GM21528 (cell line): ENCODE measurements at regions not wholly inside any gene's neighbourhood (a gene's known extent, or its start where the extent isn't known, plus 50 kb on each side); places are given as distances from the start of the nearest gene placed in this dataset.

Experiments
- ATAC-seq: cut with Tn5 transposase; IDR thresholded peaks from one replicate; pipeline ENCODE4 v1.9.1; 2021; ENCODE audit warnings: mild to moderate bottlenecking, moderate library complexity; ENCODE audit not compliant: unreplicated experiment, low FRiP score

DNA sequence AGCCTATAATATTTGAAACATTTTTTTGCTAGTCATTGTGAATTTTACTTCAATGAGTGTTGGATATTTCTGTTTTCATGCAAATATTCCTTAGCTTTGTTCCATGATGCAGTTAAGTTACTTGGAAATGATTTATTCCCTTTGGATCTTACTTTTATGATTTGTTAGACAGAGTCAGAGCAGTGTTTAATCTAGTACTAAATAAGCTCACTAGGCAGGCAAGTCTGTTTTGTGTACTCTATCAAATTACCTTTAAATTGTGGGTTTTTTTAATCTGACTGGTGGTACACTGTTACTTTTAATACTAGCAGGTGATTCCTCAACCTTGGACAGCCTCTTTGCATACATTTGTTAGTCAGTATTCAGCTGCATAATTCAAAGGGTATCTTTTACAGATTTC lies 173.3 kb upstream of the MBNL1 start:
- no peak for ATAC-seq

DNA sequence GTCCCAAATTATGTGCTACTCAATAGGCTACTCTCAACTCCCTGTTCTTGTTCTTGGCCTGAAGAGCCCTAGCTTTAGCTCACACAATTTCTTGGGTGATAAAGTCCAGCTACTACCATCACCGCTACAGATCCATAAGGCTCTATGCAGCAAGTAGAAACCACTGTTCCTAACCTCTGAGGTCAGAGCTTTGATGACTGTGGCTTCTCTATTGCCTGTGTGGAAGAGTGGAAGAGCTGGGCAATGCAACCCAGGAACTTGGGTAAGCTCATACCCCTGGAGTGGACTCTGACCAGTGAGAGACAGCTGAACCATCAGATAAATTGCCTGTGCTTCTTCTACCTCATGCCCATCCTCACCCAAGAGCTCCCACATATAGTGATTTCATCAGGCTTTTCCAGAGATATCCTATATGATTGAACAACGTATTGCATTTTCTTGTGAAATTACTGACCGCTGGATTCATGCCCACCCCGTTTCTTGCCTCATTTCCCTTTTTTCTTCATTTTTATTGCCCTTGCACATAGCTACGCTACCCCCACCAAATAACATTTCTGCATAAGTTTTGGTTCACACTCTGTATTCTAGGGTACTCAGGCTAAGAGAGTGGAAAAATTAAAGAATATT lies 172.3 kb upstream of the MBNL1 start:
- no peak for ATAC-seq

DNA sequence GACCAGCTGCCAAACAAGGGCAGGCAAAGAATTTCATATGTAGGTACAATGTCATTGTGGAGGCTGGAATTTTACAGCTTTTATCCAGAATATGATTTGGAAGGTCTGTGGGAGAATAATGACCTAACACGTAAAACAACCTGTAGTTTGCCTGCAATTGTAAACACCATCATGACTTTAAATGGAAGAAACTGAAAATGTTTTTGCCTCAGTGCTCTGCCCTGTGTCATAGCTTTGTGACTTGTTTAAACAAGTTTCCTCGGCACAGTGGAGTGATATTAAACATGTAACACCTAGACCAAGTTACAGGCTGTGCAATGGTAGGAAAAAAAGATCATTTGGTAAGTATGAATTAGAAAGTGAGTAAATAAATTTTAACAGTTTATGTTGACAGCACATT lies 171.6 kb upstream of the MBNL1 start:
- no peak for ATAC-seq

DNA sequence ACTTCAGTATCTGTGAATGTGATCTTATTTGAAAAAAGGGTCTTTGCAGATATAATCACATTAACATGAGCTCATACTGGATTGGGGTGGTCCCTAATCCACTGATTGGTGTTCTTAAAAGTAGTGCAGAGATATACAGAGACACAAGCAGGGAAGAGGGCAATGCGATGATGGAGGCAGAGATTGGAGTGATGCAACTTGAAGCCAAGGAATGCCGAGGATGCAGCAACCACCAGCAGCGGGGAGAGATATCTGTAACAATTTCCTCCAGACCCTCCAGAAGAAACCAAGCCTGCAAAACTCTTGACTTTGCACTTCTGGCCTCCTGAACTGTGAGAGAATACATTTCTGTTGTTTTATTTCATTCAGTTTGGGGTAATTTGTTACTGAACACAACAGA lies 171.0 kb upstream of the MBNL1 start:
- no peak for ATAC-seq

DNA sequence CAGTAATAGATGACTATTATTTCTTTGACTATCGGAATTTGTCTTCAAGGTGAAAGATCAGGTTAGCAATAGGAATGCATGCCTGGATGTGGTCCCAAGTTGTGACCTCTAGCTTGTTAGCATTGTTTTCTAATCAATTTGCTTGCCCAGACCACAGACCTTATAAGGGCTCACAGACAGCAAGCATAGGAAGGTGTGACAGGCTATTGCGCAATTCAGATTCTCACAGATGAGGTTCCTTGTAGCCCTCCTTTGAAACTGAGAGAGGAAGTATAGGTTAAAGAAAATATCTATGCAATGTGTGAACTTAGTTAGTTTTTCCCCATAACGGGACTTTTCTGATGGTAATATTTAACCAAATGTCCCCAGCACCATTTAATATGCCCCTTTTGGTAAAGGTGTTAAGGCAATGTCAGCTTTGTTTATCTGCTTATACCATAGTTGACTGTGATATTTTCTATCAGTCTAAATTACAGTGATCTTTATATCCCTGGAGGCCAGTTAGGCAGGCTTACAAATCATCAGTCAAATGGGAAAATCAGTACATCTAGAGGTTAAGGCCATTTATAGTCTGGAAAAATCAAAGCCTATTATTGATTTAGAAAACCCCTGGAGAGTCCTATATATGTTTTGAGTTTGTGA lies 168.1 kb upstream of the MBNL1 start:
- ATAC-seq: peak; percentile 96

DNA sequence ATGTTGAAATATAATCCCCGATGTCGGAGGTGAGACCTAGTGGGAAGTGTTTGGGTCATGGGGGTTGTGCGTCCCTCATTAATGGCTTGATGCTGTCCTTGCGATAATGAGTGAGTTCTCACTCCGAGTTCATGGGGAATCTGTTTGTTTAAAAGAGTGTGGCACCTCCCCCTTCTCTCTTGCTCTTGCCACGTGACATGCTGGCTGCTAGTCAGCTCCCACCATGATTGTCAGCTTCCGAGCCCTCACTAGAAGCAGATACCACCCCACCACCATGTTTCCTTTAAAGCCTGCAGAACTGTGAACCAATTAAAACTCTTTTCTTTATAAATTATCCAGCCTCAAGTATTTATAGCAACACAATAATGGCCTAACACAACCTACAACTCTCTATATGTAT lies 166.3 kb upstream of the MBNL1 start:
- ATAC-seq: no peak

DNA sequence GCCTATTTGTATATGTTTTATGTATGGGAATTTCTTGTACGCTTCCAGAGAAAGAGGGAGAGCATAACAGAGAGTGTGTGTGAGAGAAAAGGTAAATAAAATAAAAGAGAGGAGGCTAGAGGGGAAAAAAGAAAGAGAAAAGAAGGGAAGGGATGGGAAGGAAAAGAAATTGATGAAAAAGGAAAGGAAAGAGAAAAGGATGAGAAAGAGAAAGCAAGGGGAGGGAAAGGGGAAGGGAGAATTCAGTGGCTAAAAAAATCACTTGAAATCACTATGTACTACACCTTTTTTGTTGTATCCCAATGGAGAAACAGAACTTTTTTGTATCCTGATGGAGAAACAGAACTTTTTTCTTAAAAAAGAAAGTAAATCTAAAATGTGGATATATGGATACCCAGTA lies 165.5 kb upstream of the MBNL1 start:
- no peak for ATAC-seq

DNA sequence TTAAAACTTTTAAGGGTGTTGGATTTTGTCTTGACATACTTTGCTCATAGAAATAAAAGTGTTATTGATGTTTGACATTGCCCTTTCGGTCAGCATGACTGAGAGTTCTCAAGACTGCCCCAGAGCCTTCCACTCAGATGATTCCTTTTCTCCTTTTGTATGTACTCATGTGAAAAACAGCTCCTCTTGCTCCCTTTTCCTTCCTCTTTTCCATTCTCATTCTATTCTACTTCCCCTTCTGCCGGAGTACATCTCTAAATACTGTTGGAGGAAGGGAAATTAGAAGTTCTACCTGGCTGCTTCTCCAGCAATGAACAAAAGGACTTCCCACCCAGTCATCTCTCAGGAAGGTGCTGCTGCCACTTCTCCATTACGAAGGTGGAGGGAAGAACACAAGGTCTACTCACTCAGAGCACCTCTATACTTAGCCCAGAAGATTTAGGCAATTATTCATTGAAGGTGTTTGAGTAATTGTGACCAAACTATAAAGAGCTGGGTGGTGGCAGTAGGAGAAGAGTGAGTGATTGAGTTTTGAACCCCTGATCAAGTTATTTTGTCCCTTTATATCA lies 163.8 kb upstream of the MBNL1 start:
- ATAC-seq: no peak

DNA sequence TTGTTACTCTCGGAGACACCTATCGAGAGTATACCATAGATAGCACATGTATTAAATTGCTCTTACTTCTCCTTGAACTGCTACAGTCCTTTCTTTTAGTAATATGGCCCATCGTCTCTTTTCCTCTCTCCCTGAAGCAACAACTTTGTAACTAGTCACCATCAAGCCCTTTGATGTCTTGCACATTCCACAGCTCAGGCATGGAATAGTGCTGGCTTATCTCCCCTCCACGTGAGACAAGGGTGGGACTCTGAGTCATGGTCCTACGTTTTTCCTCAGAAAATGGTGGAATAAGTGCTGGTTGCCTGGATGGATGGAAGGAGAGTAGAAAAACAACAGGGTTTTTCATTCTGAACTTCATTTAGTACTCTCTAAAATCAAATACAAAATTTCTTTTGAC lies 163.3 kb upstream of the MBNL1 start:
- ATAC-seq: no peak

DNA sequence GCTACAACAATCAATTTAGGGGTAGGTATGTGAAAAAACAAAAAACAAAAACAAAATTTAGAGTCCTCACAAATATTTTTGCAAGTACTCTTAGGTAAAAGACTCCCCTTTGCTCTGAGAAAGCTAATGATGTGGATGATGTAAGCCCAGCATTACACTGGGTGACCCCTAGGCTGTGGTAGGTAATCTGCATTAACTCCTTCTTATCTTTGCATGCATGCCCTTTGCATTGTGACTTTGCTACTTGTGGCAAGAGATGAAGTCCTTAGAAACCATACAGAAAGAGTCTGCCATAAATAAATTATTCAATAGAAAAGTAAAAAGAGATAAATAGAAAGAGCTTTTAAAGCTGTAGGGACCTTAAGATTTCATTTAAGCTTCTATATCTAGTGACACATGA lies 159.7 kb upstream of the MBNL1 start:
- ATAC-seq: no peak

DNA sequence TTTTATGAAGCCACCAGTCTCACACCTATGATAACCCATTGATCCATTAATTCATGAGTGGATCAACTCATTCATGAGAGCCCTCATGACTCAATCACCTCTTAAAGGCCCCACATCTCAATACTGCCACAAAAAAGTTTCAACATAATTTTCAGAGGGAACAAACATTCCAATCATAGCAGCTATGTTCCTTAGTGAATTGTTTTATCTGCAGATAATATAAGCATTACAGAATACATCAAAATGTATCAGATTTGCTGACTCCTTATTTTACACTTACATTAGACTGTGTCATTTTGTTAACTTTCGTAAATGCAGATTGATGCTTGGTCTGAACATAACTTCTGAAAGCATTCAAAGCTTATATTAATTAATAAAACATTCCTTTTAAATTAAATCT lies 155.3 kb upstream of the MBNL1 start:
- no peak for ATAC-seq

DNA sequence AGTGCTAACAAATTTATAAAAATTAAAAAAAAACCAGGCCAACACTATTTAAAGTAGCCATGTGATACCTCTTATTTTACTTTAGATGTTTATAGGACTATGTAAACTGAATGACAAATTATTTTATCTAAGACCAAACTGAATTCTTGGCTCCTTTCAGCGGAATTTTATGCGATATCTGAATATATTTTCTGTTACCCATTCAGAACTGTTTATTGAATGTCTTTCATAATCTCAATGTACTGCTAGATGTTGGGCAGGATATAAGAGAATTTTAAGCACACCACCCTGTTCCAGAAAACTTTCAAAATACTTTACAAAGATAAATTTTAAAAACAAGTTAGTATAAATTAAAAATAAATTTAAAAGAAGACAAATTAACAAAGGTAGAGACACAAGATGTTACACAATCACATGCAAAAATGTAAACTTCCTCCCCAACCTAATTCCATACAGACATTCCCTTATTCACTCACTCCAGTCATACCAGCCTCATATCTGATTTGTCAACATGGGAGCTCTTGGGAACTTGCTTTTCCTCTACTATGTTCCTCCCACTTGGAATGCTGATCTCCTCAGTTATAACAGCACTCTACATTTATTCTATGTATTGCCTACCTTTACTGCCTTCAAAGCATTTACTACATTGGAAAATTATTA lies 154.6 kb upstream of the MBNL1 start:
- ATAC-seq: no peak

DNA sequence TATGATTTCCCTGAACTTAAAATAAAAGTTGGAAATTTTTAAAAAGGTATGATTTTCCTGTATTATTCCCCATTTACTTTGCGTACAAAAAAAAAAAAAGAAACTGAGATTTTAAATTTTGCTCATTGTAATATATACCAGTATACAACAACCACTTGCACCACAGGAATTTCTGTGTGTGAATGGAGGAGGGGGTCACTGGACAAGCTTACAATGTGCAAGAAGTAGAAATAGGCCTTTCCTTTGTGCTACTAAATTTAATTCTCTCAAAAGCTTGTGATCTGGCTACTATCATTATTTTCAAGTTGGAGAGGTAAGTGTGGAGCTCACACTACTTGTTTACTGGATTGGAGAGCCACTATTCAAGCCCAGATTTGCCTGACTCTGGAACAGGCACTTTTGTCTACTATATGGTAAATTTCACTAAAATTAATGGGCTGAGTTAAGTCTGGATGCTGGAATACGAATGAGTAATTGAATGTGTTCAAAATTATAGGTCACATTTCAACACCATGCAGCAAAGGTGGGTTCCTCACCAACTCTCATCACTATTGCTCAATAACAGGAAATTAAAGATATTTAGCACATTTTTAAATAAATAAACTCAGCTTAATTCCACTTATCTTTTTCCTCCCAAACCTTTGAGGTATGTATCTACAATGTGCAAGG lies 148.0 kb upstream of the MBNL1 start:
- ATAC-seq: no peak

DNA sequence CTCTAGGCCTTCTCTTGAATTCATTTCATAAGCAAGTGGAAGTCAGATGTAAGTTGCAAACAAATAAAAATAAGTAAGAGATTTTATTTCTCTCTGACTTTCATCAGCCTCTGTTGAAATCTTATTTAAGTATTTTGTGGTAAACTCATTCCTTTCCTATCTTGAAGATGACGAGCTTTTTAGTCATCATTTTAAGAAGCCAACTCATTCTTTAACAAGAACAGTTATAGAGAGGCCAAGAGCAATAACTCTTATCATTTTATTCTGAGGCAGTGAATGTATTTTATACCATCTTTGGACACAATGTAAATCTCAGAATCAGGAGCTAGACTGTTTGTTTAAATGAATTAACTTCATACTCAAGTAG lies 147.5 kb upstream of the MBNL1 start:
- ATAC-seq: no peak

DNA sequence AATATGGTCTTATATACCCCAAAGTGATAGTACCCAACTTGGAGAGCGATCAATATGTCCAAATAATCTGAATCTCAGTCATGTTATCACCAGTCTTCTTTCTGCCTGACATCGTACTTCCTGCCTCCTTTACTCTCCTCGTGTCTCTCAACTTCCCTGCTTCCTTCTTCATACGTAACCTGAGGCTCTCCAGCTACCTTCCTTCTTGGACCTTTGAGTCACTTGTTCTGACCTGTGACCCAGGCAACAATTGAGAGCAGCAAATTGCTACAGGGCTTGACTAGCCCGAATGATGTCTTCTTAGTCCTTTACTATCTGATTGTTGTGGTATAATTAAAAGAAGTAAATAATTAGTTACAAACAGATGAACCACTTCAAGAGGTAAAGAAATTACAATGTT lies 145.9 kb upstream of the MBNL1 start:
- no peak for ATAC-seq

DNA sequence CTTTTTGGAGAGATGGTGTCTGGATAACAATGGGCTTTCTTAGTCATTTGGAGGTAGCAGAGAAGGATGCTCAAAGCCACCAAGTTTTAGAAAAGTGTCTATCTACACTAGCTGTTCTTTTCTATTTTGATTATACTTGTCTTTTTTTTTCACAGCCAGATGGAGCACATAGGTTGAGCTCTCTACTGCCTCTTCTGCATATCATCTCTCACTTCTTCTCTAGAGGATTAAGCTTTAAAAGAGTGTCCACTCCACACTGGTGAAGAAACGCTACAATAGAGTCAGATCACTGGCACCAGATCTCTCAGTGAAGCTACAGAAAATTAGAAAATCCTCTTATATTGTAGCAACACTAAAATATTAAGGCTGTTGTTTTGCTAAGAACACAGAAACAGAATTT lies 145.3 kb upstream of the MBNL1 start:
- no peak for ATAC-seq

DNA sequence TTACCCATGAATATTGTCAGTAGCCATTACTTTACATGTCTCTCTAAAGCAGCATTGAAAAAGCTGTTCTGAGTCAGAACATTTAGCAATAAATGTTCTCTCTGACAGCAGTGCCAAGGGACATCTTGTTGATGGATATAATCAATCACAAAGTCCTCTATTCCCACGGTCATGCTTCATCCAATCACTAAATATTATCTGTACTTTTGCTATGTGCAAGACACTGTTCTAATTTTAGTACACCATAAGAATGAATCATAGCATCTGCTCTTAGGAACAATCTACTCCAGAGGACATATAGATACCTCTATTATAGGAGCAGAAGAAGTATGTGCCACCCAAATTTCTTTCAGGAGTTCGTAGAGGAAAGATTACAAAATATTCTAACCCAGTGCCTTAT lies 142.5 kb upstream of the MBNL1 start:
- no peak for ATAC-seq

DNA sequence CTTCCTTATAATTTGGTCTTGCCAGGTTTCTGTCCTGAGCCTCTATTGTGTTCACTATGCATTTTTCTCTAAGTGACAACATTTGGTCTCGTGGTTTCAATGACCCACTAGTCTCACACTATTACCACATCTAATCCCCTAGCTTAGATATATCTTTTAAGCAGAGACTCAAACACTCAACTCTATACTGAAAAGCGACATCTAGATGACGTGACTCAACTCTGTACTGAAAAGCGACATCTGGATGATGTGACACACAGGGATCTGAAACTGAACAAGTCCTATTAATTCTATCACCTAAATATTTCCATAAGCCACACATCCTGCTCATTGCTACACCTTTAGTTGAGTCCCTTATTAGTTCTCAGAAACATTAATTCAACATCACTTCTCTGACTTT lies 141.7 kb upstream of the MBNL1 start:
- ATAC-seq: peak; percentile 99

DNA sequence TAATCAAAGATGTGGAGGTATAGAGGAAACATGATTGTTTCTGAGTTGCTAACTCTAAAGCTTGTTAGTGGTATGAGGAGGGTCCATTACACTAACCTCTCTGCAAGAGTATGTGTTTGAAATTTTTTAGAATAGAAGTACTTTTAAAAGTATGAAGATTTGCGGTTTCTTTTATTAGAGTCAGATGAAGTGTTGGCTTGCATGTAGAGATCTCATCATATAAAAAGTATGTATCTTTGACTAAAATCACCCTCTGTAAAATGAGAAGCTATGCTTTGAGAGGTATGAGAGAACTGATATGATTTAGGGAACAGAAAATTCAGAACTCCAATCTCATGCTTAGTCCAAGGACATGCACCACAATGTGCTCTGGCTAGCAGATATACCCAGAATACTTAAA lies 140.4 kb upstream of the MBNL1 start:
- no peak for ATAC-seq

DNA sequence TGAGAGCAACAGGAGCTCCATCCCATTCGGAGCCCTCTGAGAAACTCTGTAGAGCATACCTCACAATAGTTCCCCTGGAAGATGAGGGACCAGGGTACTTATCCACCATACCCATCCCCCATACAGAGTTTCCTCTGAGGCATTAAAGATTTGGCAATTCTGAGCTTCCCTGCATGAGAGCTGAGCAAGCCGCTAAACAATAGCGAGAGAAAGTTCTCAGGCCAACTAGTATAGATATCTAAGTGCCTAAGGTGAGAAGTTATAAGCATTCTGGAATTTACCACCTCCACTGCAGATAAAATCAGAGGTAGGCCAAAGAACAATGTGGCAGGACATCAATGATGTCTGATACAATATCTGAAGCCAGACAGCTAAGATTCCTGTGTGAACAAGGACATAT lies 129.1 kb upstream of the MBNL1 start:
- ATAC-seq: no peak

DNA sequence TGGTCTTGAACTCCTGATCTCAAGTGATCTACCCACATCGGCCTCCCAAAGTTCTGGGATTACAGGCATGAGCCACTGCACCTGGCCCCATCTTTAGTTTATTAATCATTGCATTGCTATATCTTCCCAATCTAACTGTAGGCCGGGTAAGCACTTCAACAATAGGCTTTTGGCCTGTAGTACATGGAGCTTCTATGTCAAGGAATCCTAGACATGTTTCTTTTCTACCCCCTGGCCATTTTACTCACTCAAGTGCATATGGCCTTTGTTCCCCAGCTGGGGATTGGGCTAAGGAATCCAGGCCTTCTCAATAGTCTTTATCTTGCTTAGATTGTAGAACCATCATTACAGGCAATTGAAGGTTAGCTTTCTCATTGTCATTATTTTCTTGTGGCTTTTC lies 122.3 kb upstream of the MBNL1 start:
- ATAC-seq: no peak
